GM19324 (cell line): ENCODE measurements at regions not wholly inside any gene's neighbourhood (a gene's known extent, or its start where the extent isn't known, plus 50 kb on each side); places are given as distances from the start of the nearest gene placed in this dataset.
A peak's percentile ranks its signal among the peaks of the same experiment; 100 is the strongest.
"Not testable (repeated sequence)": the region's sequence is repeated elsewhere in the genome, so short reads cannot be mapped to it uniquely, and the experiment has no call there.

Experiments
- ATAC-seq: cut with Tn5 transposase; IDR thresholded peaks from one replicate; pipeline ENCODE4 v1.9.1; 2021; ENCODE audit warnings: mild to moderate bottlenecking, moderate library complexity; ENCODE audit not compliant: unreplicated experiment, low FRiP score

DNA sequence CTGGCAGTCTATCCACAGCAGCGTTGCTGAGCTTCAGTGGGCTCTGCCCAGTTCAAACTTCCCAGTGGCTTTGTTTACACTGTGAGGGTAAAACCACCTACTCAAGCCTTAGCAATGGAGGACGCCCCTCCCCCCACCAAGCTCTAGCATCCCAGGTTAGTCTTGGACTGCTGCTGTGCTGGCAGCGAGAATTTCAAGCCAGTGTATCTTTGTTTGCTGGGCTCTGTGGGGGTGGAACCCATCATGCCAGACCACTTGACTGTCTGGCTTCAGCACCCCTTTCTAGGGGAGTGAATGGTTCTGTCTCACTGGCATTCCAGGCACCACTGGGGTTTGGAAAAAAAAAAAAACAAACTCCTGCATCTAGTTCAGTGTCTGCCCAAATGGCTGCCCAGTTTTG is 249.7 kb upstream of the SYNCRIP start:
- no peak for ATAC-seq

DNA sequence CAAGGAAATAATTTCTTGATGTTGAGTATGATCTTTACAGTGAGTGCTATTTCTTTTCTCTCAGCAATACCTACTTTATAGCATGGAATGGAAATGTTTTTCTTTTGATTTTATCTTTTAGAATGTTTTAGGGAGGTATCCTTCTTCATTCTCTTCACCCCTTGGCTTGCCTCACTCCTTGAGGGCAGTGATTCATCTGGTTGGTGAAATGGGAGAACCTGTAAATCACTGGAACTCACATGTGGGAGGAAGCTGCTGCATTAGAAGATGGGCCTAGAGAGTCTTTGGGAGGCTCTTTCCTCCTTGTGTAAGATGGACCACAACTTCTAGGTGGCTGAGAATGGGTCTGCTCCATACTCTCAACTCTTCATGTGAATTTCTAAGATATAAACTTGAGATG is 244.8 kb upstream of the SYNCRIP start:
- ATAC-seq, result no peak

GRCh38 chr6:85868685-85869084 is 226.0 kb upstream of the SYNCRIP start:
- no peak for ATAC-seq

GRCh38 chr6:85867595-85867994 is 224.9 kb upstream of the SYNCRIP start:
- no peak for ATAC-seq

- ATAC-seq, result no peak
These were observed 224.2 kb upstream of the SYNCRIP start for GRCh38 chr6:85866758-85867401.

DNA sequence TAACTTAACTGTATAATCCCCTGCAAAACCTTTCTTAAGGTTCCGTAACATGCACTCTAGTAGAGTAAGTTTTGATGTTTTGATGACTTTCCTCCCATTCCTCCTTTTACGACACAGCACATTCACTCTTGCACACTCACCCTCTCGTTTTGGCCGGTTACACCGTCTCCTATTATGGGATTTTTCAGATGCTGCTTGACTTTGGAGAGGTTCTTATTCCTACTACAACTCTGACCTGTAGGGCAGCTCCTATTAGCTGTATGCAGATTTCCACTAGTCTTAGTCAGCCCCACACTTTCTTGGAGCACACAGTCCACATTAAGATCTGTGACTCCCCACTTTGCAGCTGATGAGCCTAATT is 223.7 kb upstream of the SYNCRIP start:
- peak; percentile 6 for ATAC-seq

DNA sequence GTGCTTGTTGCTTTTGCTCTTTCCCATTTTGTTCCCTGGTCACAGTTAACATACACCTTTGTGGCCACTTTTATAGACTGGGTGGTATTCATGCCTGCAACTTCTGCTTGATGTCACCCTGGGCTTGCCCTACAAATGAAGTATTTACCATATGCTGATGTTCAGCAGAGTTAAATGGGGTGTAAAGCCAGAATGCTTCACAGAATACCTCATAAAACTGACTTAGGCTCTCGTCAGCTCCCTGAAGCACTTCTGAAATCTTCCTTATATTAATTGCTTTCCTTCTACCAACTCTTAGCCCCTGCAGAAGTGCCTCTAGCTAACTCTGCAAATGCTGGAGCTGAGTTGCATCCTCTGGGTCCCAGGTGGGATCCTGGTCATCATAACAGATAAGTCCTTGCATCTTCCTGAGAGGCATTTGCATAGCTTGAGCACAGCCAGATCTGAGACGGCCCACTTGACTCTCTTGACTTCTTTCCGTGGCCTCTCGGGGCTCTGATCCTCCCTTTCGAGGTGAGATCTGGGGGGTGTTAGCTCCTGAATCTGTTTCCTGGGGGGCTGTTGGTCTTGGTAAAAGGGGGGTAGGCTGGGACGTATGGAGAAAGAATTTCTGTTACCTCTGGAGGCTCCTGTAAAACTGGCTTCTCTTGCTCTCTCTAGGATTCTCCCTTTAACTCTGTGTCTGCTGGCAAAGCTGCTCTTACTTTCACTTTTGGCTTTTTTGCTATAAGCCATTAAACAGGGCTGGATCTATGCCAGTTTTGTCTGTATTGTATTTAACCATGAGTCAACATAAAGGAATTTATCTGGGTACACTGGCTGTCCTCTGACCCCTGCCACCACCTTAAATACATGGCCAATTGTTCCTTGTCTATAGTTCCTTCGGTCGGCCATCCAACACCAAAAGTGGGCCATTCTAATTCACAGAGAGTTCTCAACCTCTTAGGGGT is 223.0 kb upstream of the SYNCRIP start:
- ATAC-seq, result peak; percentile 75

- ATAC-seq, result no peak
These were observed 222.0 kb upstream of the SYNCRIP start for GRCh38 chr6:85864453-85865401.

- ATAC-seq, result no peak
These were observed 213.5 kb upstream of the SYNCRIP start for GRCh38 chr6:85856235-85856634.

- not testable (repeated sequence) for ATAC-seq
These were observed 195.8 kb upstream of the SYNCRIP start for GRCh38 chr6:85838351-85839119.

DNA sequence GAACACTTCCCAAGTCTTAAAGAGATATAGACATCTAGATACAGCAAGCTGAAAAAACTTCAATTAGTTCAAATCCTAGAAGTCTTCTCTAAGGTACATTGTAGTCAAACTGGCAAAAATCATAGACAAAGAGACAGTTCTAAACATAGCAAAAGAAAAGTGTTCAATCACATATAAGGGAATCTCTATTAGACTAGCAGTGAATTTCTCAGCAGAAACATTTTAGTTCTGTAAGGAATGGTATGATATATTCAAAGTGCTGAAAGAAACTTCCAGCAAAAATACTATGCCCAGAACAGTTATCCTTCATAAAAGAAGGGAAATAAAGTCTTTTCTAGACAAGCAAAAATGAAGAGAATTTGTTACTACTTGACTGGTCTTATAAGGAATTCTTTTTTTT is 186.3 kb upstream of the SYNCRIP start:
- ATAC-seq, result no peak

DNA sequence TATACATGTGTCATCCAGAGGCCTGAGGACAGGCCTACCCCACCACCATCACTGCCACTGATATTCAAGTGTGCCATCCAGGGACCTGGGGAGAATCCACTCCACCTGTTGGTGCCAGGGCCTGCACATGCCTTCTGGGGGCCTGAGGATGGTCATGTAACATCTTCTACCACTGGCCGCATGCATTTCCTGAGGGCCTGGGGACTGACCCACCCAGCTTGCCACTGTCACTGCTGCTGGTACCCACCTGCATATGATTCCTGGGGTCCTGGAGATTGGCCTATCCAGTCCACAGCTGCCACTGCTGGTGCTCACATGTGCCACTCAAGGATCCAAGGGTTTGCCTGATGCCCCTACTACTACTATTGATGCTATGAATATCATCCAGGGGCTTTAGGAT is 184.3 kb upstream of the SYNCRIP start:
- no peak for ATAC-seq

- no peak for ATAC-seq
These were observed 181.6 kb upstream of the SYNCRIP start for GRCh38 chr6:85824329-85824728.

DNA sequence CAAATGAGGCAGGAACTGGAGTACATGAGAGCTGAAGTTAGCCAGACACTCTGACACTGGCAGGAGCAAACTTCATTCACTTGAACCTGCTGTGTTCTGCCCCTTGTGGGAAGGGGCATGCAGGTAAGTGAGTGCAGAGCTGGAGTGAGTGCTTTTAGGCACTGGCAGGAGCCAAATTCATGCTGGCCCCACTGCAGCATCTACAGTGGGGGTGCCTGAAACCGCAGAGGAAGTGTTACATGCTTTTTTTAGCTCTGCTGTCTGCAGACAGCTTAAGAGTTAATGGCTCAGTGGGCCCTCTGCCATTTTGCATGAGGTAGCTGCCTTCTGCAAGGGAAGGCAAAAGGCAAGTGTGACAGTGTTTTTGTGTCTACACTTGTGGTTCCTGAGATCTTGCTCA is 167.9 kb upstream of the SYNCRIP start:
- ATAC-seq, result no peak

GRCh38 chr6:85803721-85804120 is 161.0 kb upstream of the SYNCRIP start:
- ATAC-seq, result no peak

GRCh38 chr6:85802162-85802561 is 159.5 kb upstream of the SYNCRIP start:
- no peak for ATAC-seq

GRCh38 chr6:85798931-85799652 is 156.4 kb upstream of the SYNCRIP start:
- no peak for ATAC-seq

GRCh38 chr6:85797993-85798392 is 155.3 kb upstream of the SYNCRIP start:
- ATAC-seq, result no peak

GRCh38 chr6:85795945-85796344 is 153.3 kb upstream of the SYNCRIP start:
- ATAC-seq, result no peak
